ENCODE measurements at regions not wholly inside any gene's neighbourhood (a gene's known extent, or its start where the extent isn't known, plus 50 kb on each side); places are given as distances from the start of the nearest gene placed in this dataset.

GRCh38 chr1:5403935-5404334 is 588.3 kb downstream of the NPHP4 start:
- DNase-seq: no peak

- no peak for DNase-seq
These were observed 589.6 kb downstream of the NPHP4 start for GRCh38 chr1:5402618-5403017.

GRCh38 chr1:5399771-5400170 is 592.5 kb downstream of the NPHP4 start:
- no peak for DNase-seq

GRCh38 chr1:5396593-5396992 is 595.6 kb downstream of the NPHP4 start:
- no peak for DNase-seq

GRCh38 chr1:5394111-5394510 is 598.1 kb downstream of the NPHP4 start:
- DNase-seq: no peak

- no peak for DNase-seq
These were observed 598.6 kb downstream of the NPHP4 start for GRCh38 chr1:5393603-5394002.

GRCh38 chr1:5393146-5393545 is 599.1 kb downstream of the NPHP4 start:
- DNase-seq: no peak

GRCh38 chr1:5391725-5392124 is 600.5 kb downstream of the NPHP4 start:
- no peak for DNase-seq

- no peak for DNase-seq
These were observed 601.7 kb downstream of the NPHP4 start for GRCh38 chr1:5390504-5390903.

GRCh38 chr1:5389101-5389885 is 602.9 kb downstream of the NPHP4 start:
- DNase-seq: no peak

GRCh38 chr1:5388622-5389021 is 603.6 kb downstream of the NPHP4 start:
- no peak for DNase-seq

GRCh38 chr1:5386371-5386770 is 605.9 kb downstream of the NPHP4 start:
- no peak for DNase-seq

GRCh38 chr1:5385956-5386355 is 606.3 kb downstream of the NPHP4 start:
- DNase-seq: no peak

- DNase-seq: no peak
These were observed 607.0 kb downstream of the NPHP4 start for GRCh38 chr1:5385096-5385799.

GRCh38 chr1:5381491-5381890 is 610.7 kb downstream of the NPHP4 start:
- no peak for DNase-seq

GRCh38 chr1:5379176-5379759 is 613.0 kb downstream of the NPHP4 start:
- DNase-seq: no peak

- no peak for DNase-seq
These were observed 615.5 kb downstream of the NPHP4 start for GRCh38 chr1:5376538-5377247.

GRCh38 chr1:5375481-5375880 is 616.7 kb downstream of the NPHP4 start:
- no peak for DNase-seq

- DNase-seq: no peak
These were observed 618.0 kb downstream of the NPHP4 start for GRCh38 chr1:5374192-5374591.

- DNase-seq: no peak
These were observed 618.9 kb downstream of the NPHP4 start for GRCh38 chr1:5373281-5373680.

- DNase-seq: no peak
These were observed 621.0 kb downstream of the NPHP4 start for GRCh38 chr1:5371270-5371669.

- DNase-seq: no peak
These were observed 621.9 kb downstream of the NPHP4 start for GRCh38 chr1:5370311-5370710.

GRCh38 chr1:5369223-5369622 is 623.0 kb downstream of the NPHP4 start:
- no peak for DNase-seq

- DNase-seq: no peak
These were observed 624.0 kb downstream of the NPHP4 start for GRCh38 chr1:5368201-5368600.

All from bone marrow (tissue), 2 donors.